ENCODE measurements at regions not wholly inside any gene's neighbourhood (a gene's known extent, or its start where the extent isn't known, plus 50 kb on each side); places are given as distances from the start of the nearest gene placed in this dataset.

DNA sequence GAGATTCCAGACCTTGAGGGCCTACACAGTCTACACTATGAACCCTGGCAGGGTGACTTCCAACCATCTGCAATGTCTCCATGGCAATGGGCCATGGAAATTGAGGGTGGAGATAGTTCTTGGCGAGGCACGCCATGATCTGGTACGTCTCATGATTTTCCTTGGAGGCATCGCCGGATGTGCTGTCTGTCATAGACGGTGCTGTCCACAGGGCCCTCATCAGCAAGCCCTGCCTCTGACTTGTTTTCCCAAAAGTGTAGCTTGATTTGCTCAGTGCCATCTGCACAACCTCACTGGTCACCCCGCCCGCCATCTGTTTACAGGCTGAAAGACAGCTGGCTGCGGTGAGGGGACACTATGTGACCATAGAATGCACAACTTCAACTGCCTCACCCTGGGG lies 73.5 kb downstream of the BOD1 start:
- Histone ChIP-seq H3K4me2 (ENCODE audit: low read length, poor library complexity, severe bottlenecking) (no peak overlapping the region), H2BK5ac (ENCODE audit: low read depth, low read length, poor library complexity, severe bottlenecking) (no peak overlapping the region), H2AK5ac (ENCODE audit: low read length, severe bottlenecking) (no peak overlapping the region), H3K23ac (ENCODE audit: low read length in 2 of 2) (no peak overlapping the region), H2AFZ (ENCODE audit: low read depth, low read length) (no peak overlapping the region), H3K18ac (ENCODE audit: low read depth in 1 of 2, low read length in 2 of 2) (peak overlapping the region in 1 of 2 experiments; percentile 14), H3K79me1 (replicated peaks; ENCODE audit: low read length, poor library complexity, severe bottlenecking) (no peaks in the 10 kb centered on the region), H3K9ac (ENCODE audit: low read length) (no peak overlapping the region), H4K91ac (ENCODE audit: low read length) (no peak overlapping the region), H2BK12ac (ENCODE audit: low read length in 2 of 2) (no peak overlapping the region), H4K8ac (ENCODE audit: low read length) (no peak overlapping the region), H3K27me3 (ENCODE audit: control insufficient read depth in 1 of 2, insufficient read depth in 1 of 2, low read length in 2 of 2) (peaks cover 0 to 10% of the 10 kb centered on the region in 2 experiments), H3K4me3 (ENCODE audit: insufficient read depth in 1 of 2, low read depth in 1 of 2, low read length in 2 of 2) (no peak overlapping the region), H2BK15ac (ENCODE audit: low read depth, poor library complexity, severe bottlenecking) (no peak overlapping the region), H2BK120ac (ENCODE audit: low read depth, low read length) (no peak overlapping the region), H3K4me1 (ENCODE audit: control insufficient read depth, insufficient read depth, low read depth, low read length) (peaks cover 3% of the 10 kb centered on the region), H3K36me3 (ENCODE audit: control insufficient read depth in 1 of 2, insufficient read depth in 2 of 2, low read depth in 1 of 2, low read length in 2 of 2) (no peaks in the 10 kb centered on the region), H3K14ac (ENCODE audit: low read length in 2 of 2) (peak overlapping the region in 1 of 2 experiments; percentile 69), H3K27ac (ENCODE audit: low read length, poor library complexity, severe bottlenecking) (no peak overlapping the region), H3K9me3 (ENCODE audit: control insufficient read depth, low read length) (no peaks in the 10 kb centered on the region), H3K4ac (ENCODE audit: low read depth in 1 of 2, low read length in 2 of 2) (no peak overlapping the region)
- 99% methylated on average over 9 of the region's 9 CpGs for WGBS
- no peak for DNase-seq

DNA sequence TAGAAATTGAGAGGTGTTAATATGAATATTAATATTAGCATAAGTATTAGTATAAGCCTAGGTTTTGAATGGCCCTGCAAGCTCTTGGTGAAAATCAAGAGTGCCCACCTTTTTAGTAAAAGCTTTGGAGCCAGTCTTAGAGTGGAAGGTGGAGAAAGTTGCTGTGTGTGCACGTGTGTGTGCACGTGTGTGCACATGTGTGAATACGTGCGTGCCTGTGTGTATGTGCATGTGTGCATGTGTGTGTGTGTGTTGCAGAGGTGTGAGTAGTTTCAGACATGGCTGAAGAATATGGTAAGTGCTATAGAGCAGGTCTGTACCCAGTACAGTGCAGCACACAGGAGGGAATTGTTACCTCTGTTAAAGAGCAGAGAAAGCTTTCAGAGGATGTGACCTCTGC lies 74.3 kb downstream of the BOD1 start:
- Histone ChIP-seq H3K4me1 (ENCODE audit: control insufficient read depth, insufficient read depth, low read depth, low read length) (peaks cover under 1% of the 10 kb centered on the region), H3K36me3 (ENCODE audit: control insufficient read depth in 1 of 2, insufficient read depth in 2 of 2, low read depth in 1 of 2, low read length in 2 of 2) (no peaks in the 10 kb centered on the region), H2AFZ (ENCODE audit: low read depth, low read length) (no peak overlapping the region), H4K8ac (ENCODE audit: low read length) (no peak overlapping the region), H3K79me1 (replicated peaks; ENCODE audit: low read length, poor library complexity, severe bottlenecking) (no peaks in the 10 kb centered on the region), H3K9me3 (ENCODE audit: control insufficient read depth, low read length) (no peaks in the 10 kb centered on the region), H2BK5ac (ENCODE audit: low read depth, low read length, poor library complexity, severe bottlenecking) (no peak overlapping the region), H3K23ac (ENCODE audit: low read length in 2 of 2) (no peak overlapping the region), H2BK12ac (ENCODE audit: low read length in 2 of 2) (no peak overlapping the region), H3K4ac (ENCODE audit: low read depth in 1 of 2, low read length in 2 of 2) (no peak overlapping the region), H3K27ac (ENCODE audit: low read length, poor library complexity, severe bottlenecking) (no peak overlapping the region), H2BK120ac (ENCODE audit: low read depth, low read length) (no peak overlapping the region), H3K14ac (ENCODE audit: low read length in 2 of 2) (no peak overlapping the region), H3K18ac (ENCODE audit: low read depth in 1 of 2, low read length in 2 of 2) (no peak overlapping the region), H3K4me2 (ENCODE audit: low read length, poor library complexity, severe bottlenecking) (no peak overlapping the region), H3K4me3 (ENCODE audit: insufficient read depth in 1 of 2, low read depth in 1 of 2, low read length in 2 of 2) (no peak overlapping the region), H3K9ac (ENCODE audit: low read length) (no peak overlapping the region), H2AK5ac (ENCODE audit: low read length, severe bottlenecking) (no peak overlapping the region), H4K91ac (ENCODE audit: low read length) (no peak overlapping the region), H3K27me3 (ENCODE audit: control insufficient read depth in 1 of 2, insufficient read depth in 1 of 2, low read length in 2 of 2) (peaks cover 0 to 10% of the 10 kb centered on the region in 2 experiments), H2BK15ac (ENCODE audit: low read depth, poor library complexity, severe bottlenecking) (no peak overlapping the region)
- WGBS, result 92% methylated on average over 4 of the region's 4 CpGs
- no peak for DNase-seq

DNA sequence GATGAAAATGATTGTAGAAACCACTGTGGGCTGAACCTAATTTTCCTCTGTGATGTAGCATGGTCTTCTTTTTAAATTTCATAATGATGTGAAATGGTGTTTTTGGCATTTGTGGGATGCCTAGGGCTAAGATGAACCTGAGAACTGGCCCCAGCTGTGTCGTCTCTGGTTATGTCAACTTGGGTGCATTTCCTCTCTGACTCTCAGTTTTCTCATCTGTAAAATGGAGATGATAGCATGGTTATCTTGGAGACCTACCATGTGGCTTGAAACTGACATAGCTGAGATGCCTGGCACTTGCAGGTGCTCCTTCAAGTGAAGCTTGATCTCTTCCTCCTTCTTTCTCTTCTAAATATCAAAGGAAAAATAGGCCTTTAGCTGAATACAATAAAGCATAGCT lies 77.8 kb downstream of the BOD1 start:
- no peak overlapping the region for H4K8ac ChIP-seq (ENCODE audit: low read length)
- H3K27ac ChIP-seq (ENCODE audit: low read length, poor library complexity, severe bottlenecking), result no peak overlapping the region
- no peak overlapping the region for H3K23ac ChIP-seq (ENCODE audit: low read length in 2 of 2)
- H3K27me3 ChIP-seq (ENCODE audit: control insufficient read depth in 1 of 2, insufficient read depth in 1 of 2, low read length in 2 of 2), result peaks cover 0 to 5% of the 10 kb centered on the region in 2 experiments
- H3K9ac ChIP-seq (ENCODE audit: low read length), result no peak overlapping the region
- H3K4me1 ChIP-seq (ENCODE audit: control insufficient read depth, insufficient read depth, low read depth, low read length), result peaks cover 2% of the 10 kb centered on the region
- H3K18ac ChIP-seq (ENCODE audit: low read depth in 1 of 2, low read length in 2 of 2), result no peak overlapping the region
- no peak for DNase-seq
- H3K9me3 ChIP-seq (ENCODE audit: control insufficient read depth, low read length), result no peaks in the 10 kb centered on the region
- H3K4me3 ChIP-seq (ENCODE audit: insufficient read depth in 1 of 2, low read depth in 1 of 2, low read length in 2 of 2), result no peak overlapping the region
- WGBS, result 100% methylated on average over 1 of the region's 1 CpG
- H3K79me1 ChIP-seq (replicated peaks; ENCODE audit: low read length, poor library complexity, severe bottlenecking), result no peaks in the 10 kb centered on the region
- H4K91ac ChIP-seq (ENCODE audit: low read length), result no peak overlapping the region
- no peak overlapping the region for H2BK5ac ChIP-seq (ENCODE audit: low read depth, low read length, poor library complexity, severe bottlenecking)
- no peak overlapping the region for H2BK12ac ChIP-seq (ENCODE audit: low read length in 2 of 2)
- H3K4me2 ChIP-seq (ENCODE audit: low read length, poor library complexity, severe bottlenecking), result no peak overlapping the region
- no peak overlapping the region for H2BK15ac ChIP-seq (ENCODE audit: low read depth, poor library complexity, severe bottlenecking)
- H2AK5ac ChIP-seq (ENCODE audit: low read length, severe bottlenecking), result no peak overlapping the region
- no peak overlapping the region for H3K14ac ChIP-seq (ENCODE audit: low read length in 2 of 2)
- H3K36me3 ChIP-seq (ENCODE audit: control insufficient read depth in 1 of 2, insufficient read depth in 2 of 2, low read depth in 1 of 2, low read length in 2 of 2), result no peaks in the 10 kb centered on the region
- no peak overlapping the region for H3K4ac ChIP-seq (ENCODE audit: low read depth in 1 of 2, low read length in 2 of 2)
- no peak overlapping the region for H2BK120ac ChIP-seq (ENCODE audit: low read depth, low read length)
- H2AFZ ChIP-seq (ENCODE audit: low read depth, low read length), result no peak overlapping the region

DNA sequence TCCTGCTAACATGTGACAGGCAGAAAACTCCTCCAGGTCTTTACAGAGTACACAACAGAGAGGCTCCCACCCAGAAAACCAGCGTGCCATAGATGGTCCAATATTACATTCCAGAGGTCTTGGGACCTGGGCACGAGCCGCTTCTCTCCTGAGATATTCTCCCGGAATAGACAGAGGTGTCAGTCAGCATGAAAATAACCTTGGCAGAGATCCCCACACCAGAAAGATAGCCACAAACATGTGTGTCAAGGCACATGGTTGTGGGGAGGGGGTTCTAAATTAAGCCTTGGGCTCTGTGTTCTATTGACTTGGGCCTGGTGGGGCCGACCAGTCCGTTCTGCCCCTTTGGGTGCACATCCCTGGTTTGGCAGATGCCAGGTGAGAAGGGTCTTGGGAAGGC lies 78.4 kb downstream of the BOD1 start:
- no peak overlapping the region for H2BK12ac ChIP-seq (ENCODE audit: low read length in 2 of 2)
- H2BK120ac ChIP-seq (ENCODE audit: low read depth, low read length), result no peak overlapping the region
- no peaks in the 10 kb centered on the region for H3K79me1 ChIP-seq (replicated peaks; ENCODE audit: low read length, poor library complexity, severe bottlenecking)
- no peaks in the 10 kb centered on the region for H3K36me3 ChIP-seq (ENCODE audit: control insufficient read depth in 1 of 2, insufficient read depth in 2 of 2, low read depth in 1 of 2, low read length in 2 of 2)
- no peak overlapping the region for H3K14ac ChIP-seq (ENCODE audit: low read length in 2 of 2)
- no peak overlapping the region for H3K4ac ChIP-seq (ENCODE audit: low read depth in 1 of 2, low read length in 2 of 2)
- no peak overlapping the region for H3K4me3 ChIP-seq (ENCODE audit: insufficient read depth in 1 of 2, low read depth in 1 of 2, low read length in 2 of 2)
- no peak overlapping the region for H3K18ac ChIP-seq (ENCODE audit: low read depth in 1 of 2, low read length in 2 of 2)
- H4K8ac ChIP-seq (ENCODE audit: low read length), result no peak overlapping the region
- H3K9me3 ChIP-seq (ENCODE audit: control insufficient read depth, low read length), result no peaks in the 10 kb centered on the region
- no peak for DNase-seq
- H3K4me1 ChIP-seq (ENCODE audit: control insufficient read depth, insufficient read depth, low read depth, low read length), result peaks cover 2% of the 10 kb centered on the region
- 95% methylated on average over 6 of the region's 6 CpGs for WGBS
- no peak overlapping the region for H2BK15ac ChIP-seq (ENCODE audit: low read depth, poor library complexity, severe bottlenecking)
- no peak overlapping the region for H3K4me2 ChIP-seq (ENCODE audit: low read length, poor library complexity, severe bottlenecking)
- no peak overlapping the region for H3K9ac ChIP-seq (ENCODE audit: low read length)
- H3K27ac ChIP-seq (ENCODE audit: low read length, poor library complexity, severe bottlenecking), result no peak overlapping the region
- H2BK5ac ChIP-seq (ENCODE audit: low read depth, low read length, poor library complexity, severe bottlenecking), result no peak overlapping the region
- H4K91ac ChIP-seq (ENCODE audit: low read length), result no peak overlapping the region
- no peak overlapping the region for H2AFZ ChIP-seq (ENCODE audit: low read depth, low read length)
- H2AK5ac ChIP-seq (ENCODE audit: low read length, severe bottlenecking), result no peak overlapping the region
- H3K23ac ChIP-seq (ENCODE audit: low read length in 2 of 2), result no peak overlapping the region
- no peaks in the 10 kb centered on the region for H3K27me3 ChIP-seq (ENCODE audit: control insufficient read depth in 1 of 2, insufficient read depth in 1 of 2, low read length in 2 of 2)
